Peyer's patch (tissue), 4 donors: ENCODE measurements at regions not wholly inside any gene's neighbourhood (a gene's known extent, or its start where the extent isn't known, plus 50 kb on each side); places are given as distances from the start of the nearest gene placed in this dataset.

Source experiments
- DNase-seq, 3 donors: peaks; one replicate each; pipeline ENCODE4 v3.0.0-alpha.2; 2017 to 2019
- H3K27ac ChIP-seq, 4 donors: fragments of 200-600 bp; sonication (generic); one replicate each; pipeline ENCODE4 v1.5.1; 2016 to 2019
- H3K27me3 ChIP-seq, 2 donors: fragments of 200-600 bp; sonication (generic); one replicate each; pipeline ENCODE4 v1.5.1; 2019
- H3K36me3 ChIP-seq, 3 donors: fragments of 200-600 bp; sonication (generic); one replicate each; pipeline ENCODE4 v1.5.1; 2016 to 2019
- H3K4me1 ChIP-seq, 4 donors: fragments of 200-600 bp; sonication (generic); one replicate each; pipeline ENCODE4 v1.5.1; 2016 to 2019
- H3K4me3 ChIP-seq, 4 donors: fragments of 200-600 bp; sonication (generic); 1 replicate in 3 of 4; 2 replicates in 1 of 4; pipeline ENCODE4 v1.5.1; 2016 to 2019; ENCODE audit warnings: mild to moderate bottlenecking in 1 of 4
- H3K9me3 ChIP-seq, 4 donors: fragments of 200-600 bp; sonication (generic); one replicate each; pipeline ENCODE4 v1.5.1; 2016 to 2019; ENCODE audit warnings: mild to moderate bottlenecking in 1 of 4
- POLR2A ChIP-seq, 2 donors: fragments of 450-650 bp; IDR thresholded peaks; one replicate each; pipeline ENCODE4 v1.5.1; 2017; ENCODE audit warnings: antibody characterized with exemption in 2 of 2, mild to moderate bottlenecking in 2 of 2, moderate library complexity in 2 of 2
- TF ChIP-seq, protein P1 (sequence below), 6 experiments: fragments of 450-650 bp in 4 of 6; fragments of 200-600 bp in 2 of 6; sonication (generic) in 1 of 6; IDR thresholded peaks; one replicate each; pipeline ENCODE4 v1.5.1; 2017 to 2019; ENCODE audit warnings: antibody characterized with exemption in 6 of 6, mild to moderate bottlenecking in 3 of 6, moderate library complexity in 1 of 6

DNA sequence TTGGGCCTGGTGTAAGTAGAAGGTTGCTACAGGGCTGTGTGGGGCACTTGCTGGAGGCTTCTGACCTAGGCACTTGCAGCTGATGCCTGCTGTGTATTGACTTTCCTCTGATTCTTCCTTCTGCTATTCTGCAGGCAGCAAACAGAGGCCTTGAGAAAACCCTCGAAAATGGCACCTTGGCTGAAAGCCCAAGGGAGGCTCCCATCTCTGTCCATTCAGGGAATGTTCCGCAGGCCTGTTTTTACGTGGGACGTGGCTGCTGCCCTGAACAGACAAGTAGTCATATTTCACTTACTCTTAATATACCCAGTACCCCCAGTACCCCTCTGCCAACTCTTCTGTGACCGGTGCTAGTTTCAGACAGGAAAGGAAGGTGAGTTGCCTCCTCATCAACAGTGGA, 664.7 kb downstream of the INHBA start:
- DNase-seq, result no peak
- TF ChIP-seq POLR2A (IDR thresholded peaks at IDR 0.05), result no peak
- TF ChIP-seq, protein P1, sequence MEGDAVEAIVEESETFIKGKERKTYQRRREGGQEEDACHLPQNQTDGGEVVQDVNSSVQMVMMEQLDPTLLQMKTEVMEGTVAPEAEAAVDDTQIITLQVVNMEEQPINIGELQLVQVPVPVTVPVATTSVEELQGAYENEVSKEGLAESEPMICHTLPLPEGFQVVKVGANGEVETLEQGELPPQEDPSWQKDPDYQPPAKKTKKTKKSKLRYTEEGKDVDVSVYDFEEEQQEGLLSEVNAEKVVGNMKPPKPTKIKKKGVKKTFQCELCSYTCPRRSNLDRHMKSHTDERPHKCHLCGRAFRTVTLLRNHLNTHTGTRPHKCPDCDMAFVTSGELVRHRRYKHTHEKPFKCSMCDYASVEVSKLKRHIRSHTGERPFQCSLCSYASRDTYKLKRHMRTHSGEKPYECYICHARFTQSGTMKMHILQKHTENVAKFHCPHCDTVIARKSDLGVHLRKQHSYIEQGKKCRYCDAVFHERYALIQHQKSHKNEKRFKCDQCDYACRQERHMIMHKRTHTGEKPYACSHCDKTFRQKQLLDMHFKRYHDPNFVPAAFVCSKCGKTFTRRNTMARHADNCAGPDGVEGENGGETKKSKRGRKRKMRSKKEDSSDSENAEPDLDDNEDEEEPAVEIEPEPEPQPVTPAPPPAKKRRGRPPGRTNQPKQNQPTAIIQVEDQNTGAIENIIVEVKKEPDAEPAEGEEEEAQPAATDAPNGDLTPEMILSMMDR (IDR thresholded peaks at IDR 0.05), result no peak
- no peaks in the 10 kb centered on the region for H3K27me3 ChIP-seq
- no peaks in the 10 kb centered on the region for H3K4me1 ChIP-seq
- H3K27ac ChIP-seq, result no peak overlapping the region
- H3K9me3 ChIP-seq, result no peaks in the 10 kb centered on the region
- H3K36me3 ChIP-seq, result no peaks in the 10 kb centered on the region
- no peak overlapping the region for H3K4me3 ChIP-seq

DNA sequence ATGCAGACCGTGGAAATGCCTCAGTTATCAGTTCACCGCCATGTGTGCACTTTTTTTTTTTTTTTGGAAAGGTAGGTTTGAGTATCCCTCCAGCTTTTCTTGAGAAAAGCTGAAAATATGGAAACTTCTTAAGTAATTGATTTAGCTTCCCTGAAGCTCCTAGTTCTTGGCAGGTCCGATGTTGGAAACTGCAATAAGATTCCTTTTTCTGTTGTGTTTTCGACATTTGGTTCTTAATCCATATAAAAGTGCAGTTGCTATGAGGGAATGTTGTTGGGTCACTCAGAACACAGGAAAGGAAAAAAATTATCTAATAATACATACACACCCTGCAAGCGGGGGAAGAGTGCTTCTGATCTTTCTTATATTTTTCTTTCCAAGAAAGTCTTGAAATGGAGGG, 665.2 kb downstream of the INHBA start:
- no peaks in the 10 kb centered on the region for H3K4me1 ChIP-seq
- no peaks in the 10 kb centered on the region for H3K27me3 ChIP-seq
- H3K27ac ChIP-seq, result no peak overlapping the region
- no peaks in the 10 kb centered on the region for H3K36me3 ChIP-seq
- no peak for DNase-seq
- H3K9me3 ChIP-seq, result no peaks in the 10 kb centered on the region
- TF ChIP-seq POLR2A (IDR thresholded peaks at IDR 0.05), result no peak
- TF ChIP-seq, protein P1 (IDR thresholded peaks at IDR 0.05), result no peak
- H3K4me3 ChIP-seq, result no peak overlapping the region

DNA sequence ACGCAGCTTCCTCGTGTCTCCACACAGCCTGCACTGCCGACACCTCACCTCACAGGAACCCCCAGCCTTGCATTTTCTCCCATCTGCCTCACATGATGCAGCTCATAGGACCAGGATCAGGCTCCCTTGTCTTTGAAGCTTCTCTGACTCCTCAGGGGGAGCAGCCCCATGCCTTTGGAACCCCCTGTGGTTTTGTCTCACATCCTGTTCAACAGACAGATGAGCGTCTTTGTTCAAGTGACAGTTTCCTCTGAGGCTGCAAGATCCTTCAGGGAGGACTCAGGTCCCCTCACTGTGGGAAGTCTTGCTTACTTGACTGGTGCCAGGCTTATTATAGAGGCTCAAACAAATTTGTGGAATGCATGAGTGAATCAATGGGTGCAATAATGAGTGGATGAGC, 667.1 kb downstream of the INHBA start:
- TF ChIP-seq, protein P1 (IDR thresholded peaks at IDR 0.05), result no peak
- TF ChIP-seq POLR2A (IDR thresholded peaks at IDR 0.05), result no peak
- no peaks in the 10 kb centered on the region for H3K9me3 ChIP-seq
- H3K4me3 ChIP-seq, result no peak overlapping the region
- H3K27ac ChIP-seq, result no peak overlapping the region
- DNase-seq, result no peak
- no peaks in the 10 kb centered on the region for H3K36me3 ChIP-seq
- H3K4me1 ChIP-seq, result no peaks in the 10 kb centered on the region
- no peaks in the 10 kb centered on the region for H3K27me3 ChIP-seq

DNA sequence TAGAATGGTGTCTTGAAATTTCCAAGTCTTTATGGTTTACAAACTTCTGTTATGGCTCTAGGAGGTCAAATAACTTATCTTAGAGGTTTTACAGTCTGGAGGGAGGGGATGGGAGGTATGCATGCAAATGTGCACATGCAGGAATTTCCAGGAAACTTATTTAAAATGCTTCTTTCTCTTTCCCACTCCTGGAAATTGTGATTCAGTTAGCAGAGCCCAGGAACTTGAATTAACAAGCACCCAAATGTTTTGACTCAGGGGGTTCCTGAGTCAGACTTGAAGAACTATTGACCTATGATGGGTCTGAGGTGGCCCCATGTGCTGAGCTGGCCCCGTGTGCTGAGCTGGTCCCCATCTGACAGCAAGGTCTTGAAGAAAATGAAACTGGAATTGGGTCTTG, 669.4 kb downstream of the INHBA start:
- no peak for TF ChIP-seq POLR2A (IDR thresholded peaks at IDR 0.05)
- no peak for DNase-seq

DNA sequence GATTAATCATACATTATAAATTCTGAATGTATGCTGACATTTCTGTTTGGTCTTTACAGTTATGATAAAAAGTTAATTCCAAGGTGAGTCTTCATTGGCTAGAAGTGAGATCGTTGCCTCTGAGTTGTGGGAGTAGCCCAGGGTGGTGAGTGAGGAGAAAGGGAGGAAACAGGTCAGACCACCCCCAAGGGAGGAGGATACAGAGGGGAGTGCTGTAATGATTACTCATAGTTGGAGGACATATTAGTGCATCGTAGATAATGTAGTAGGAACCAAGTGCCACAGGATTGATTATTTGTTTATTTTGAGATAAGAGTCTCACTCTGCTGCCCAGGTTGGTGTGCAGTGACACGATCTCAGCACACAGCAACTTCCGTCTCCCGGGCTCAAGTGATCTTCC, 672.2 kb downstream of the INHBA start:
- Histone ChIP-seq H3K4me1 (no peaks in the 10 kb centered on the region), H3K4me3 (no peak overlapping the region), H3K9me3 (no peaks in the 10 kb centered on the region), H3K36me3 (no peaks in the 10 kb centered on the region), H3K27me3 (no peaks in the 10 kb centered on the region), H3K27ac (no peak overlapping the region)
- TF ChIP-seq, protein P1 (IDR thresholded peaks at IDR 0.05), result no peak
- no peak for TF ChIP-seq POLR2A (IDR thresholded peaks at IDR 0.05)
- no peak for DNase-seq

More for the DNA sequence above, 669.4 kb downstream of the INHBA start:
- Histone ChIP-seq H3K27me3 (no peaks in the 10 kb centered on the region), H3K9me3 (no peaks in the 10 kb centered on the region), H3K4me3 (no peak overlapping the region), H3K36me3 (no peaks in the 10 kb centered on the region), H3K27ac (no peak overlapping the region), H3K4me1 (no peaks in the 10 kb centered on the region)

DNA sequence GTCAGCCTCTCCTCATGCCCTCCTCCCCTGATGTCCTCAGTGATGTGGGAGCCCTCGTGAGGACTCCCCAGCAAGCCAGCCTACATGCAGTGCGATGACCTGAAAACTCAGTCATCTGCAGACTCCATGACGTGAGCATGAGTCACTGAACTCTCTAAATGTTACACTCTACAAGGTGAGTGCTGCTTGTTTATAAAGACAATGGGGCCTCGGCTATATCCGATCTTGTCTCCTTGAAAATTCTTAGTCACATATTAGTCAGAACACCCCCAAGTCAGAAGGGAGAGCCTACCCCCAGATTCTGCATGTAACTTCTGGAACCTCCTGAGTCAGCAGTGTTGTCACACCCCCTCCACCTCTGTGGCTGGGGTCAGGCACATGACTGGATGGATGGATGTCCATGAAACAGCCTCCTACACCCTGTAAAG, 673.8 kb downstream of the INHBA start:
- H3K9me3 ChIP-seq, result no peaks in the 10 kb centered on the region
- no peaks in the 10 kb centered on the region for H3K36me3 ChIP-seq
- H3K27ac ChIP-seq, result no peak overlapping the region
- no peaks in the 10 kb centered on the region for H3K27me3 ChIP-seq
- TF ChIP-seq POLR2A (IDR thresholded peaks at IDR 0.05), result no peak
- TF ChIP-seq, protein P1 (IDR thresholded peaks at IDR 0.05), result no peak
- H3K4me3 ChIP-seq, result no peak overlapping the region
- no peaks in the 10 kb centered on the region for H3K4me1 ChIP-seq
- DNase-seq, result no peak
